Endothelial cell of umbilical vein (primary cell): ENCODE measurements at regions not wholly inside any gene's neighbourhood (a gene's known extent, or its start where the extent isn't known, plus 50 kb on each side); places are given as distances from the start of the nearest gene placed in this dataset.

Source experiments
- BruUV-seq: library from RNA; stranded (reverse); fragments of 400-500 nt; replicated peaks from 2 replicates; lab custom pipeline; 2021; lab: Mats Ljungman, UMichigan
- CTCF ChIA-PET: fragments of 300-600, 350-600 bp; sonication (Branson Sonifier 250); formaldehyde crosslinking; loops from one replicate; lab custom pipeline; 2021; ENCODE audit warnings: antibody characterized with exemption, inconsistent platforms; lab: Charles Lee
- POLR2A ChIA-PET: fragments of 300-600, 350-600 bp; sonication (Branson Sonifier 250); formaldehyde crosslinking; loops from one replicate; lab custom pipeline; 2021; ENCODE audit warnings: antibody characterized with exemption, inconsistent platforms; lab: Charles Lee
- DNase-seq: peaks from one replicate; pipeline ENCODE4 v3.0.0-alpha.2; 2011; ENCODE audit warnings: low read depth, low spot score
- FAIRE-seq: peaks from 2 replicates; lab custom pipeline; 2011; peaks lifted over from hg19 to GRCh38; lab: Jason Lieb, UNC
- H2AFZ ChIP-seq: 2 replicates; pipeline ENCODE4 v1.6.0; 2012; ENCODE audit warnings: low read depth, low read length, control low read depth, inconsistent platforms
- H3K27ac ChIP-seq: 2 replicates; pipeline ENCODE4 v1.5.1; 2011; ENCODE audit warnings: low read depth, mild to moderate bottlenecking, control low read depth, low read length, moderate library complexity; ENCODE audit not compliant: insufficient read depth
- H3K27me3 ChIP-seq, 2 experiments: 2 replicates each; pipeline versions ENCODE4 v1.6.0 to v1.6.1; 2011; ENCODE audit warnings: low read length in 2 of 2, mixed read lengths in 1 of 2; ENCODE audit not compliant: control insufficient read depth in 2 of 2, insufficient read depth in 2 of 2
- H3K36me3 ChIP-seq, 2 experiments: 2 replicates in 1 of 2; 3 replicates in 1 of 2; pipeline ENCODE4 v1.5.1; 2011; ENCODE audit warnings: low read length in 2 of 2, mild to moderate bottlenecking in 1 of 2, moderate library complexity in 1 of 2; ENCODE audit not compliant: control insufficient read depth in 2 of 2, insufficient read depth in 2 of 2; ENCODE audit errors: extremely low read depth in 1 of 2
- H3K4me1 ChIP-seq: 3 replicates; pipeline ENCODE4 v1.5.1; 2011; ENCODE audit warnings: mild to moderate bottlenecking, low read length; ENCODE audit not compliant: control insufficient read depth, insufficient read depth; ENCODE audit errors: extremely low read depth
- H3K4me2 ChIP-seq: 2 replicates; pipeline ENCODE4 v1.6.1; 2011; ENCODE audit warnings: low read length, control low read depth, mixed read lengths; ENCODE audit not compliant: insufficient read depth
- H3K4me3 ChIP-seq, 3 experiments: fragments of 200-600 bp in 1 of 3; sonication (generic), shearing (Covaris generic) in 1 of 3; replicated peaks in 1 of 3; 2 replicates each; pipeline ENCODE4 v1.5.1; 2011 to 2016; ENCODE audit warnings: control low read depth in 3 of 3, low read length in 3 of 3, mild to moderate bottlenecking in 2 of 3, inconsistent platforms in 1 of 3, low read depth in 1 of 3, moderate library complexity in 1 of 3; ENCODE audit not compliant: insufficient read depth in 1 of 3
- H3K79me2 ChIP-seq: 2 replicates; pipeline ENCODE4 v1.6.0; 2012; ENCODE audit warnings: low read length, inconsistent platforms; ENCODE audit not compliant: control insufficient read depth, insufficient read depth
- H3K9ac ChIP-seq: replicated peaks from 2 replicates; pipeline ENCODE3; 2011; ENCODE audit warnings: low read length, control low read depth; ENCODE audit not compliant: insufficient read depth; ENCODE audit errors: extremely low read depth
- H3K9me1 ChIP-seq: replicated peaks from 3 replicates; pipeline ENCODE4 v1.6.0; 2011; ENCODE audit warnings: mild to moderate bottlenecking, low read length; ENCODE audit not compliant: control insufficient read depth, insufficient read depth; ENCODE audit errors: extremely low read depth
- H3K9me3 ChIP-seq: replicated peaks from 2 replicates; pipeline ENCODE4 v1.5.1; 2012; ENCODE audit warnings: low read length, inconsistent platforms; ENCODE audit not compliant: control insufficient read depth, insufficient read depth
- H4K20me1 ChIP-seq: replicated peaks from 2 replicates; pipeline ENCODE3; 2011; ENCODE audit warnings: mild to moderate bottlenecking, low read length; ENCODE audit not compliant: control insufficient read depth, insufficient read depth; ENCODE audit errors: extremely low read depth
- CTCF ChIP-seq, 2 donors: IDR thresholded peaks; 1 replicate in 1 of 2; 2 replicates in 1 of 2; pipeline ENCODE4 v1.5.1; 2011; ENCODE audit warnings: low read length in 2 of 2, mild to moderate bottlenecking in 2 of 2, moderate library complexity in 2 of 2, control low read depth in 1 of 2, inconsistent platforms in 1 of 2, low read depth in 1 of 2; ENCODE audit not compliant: insufficient read depth in 1 of 2; ENCODE audit errors: extremely low read depth in 1 of 2
- EZH2 ChIP-seq: IDR thresholded peaks from 2 replicates; pipeline ENCODE4 v1.6.1; 2012; ENCODE audit warnings: borderline replicate concordance, low read depth, mild to moderate bottlenecking, moderate library complexity, low read length, inconsistent platforms; ENCODE audit not compliant: severe bottlenecking
- FOS ChIP-seq: IDR thresholded peaks from 2 replicates; pipeline ENCODE4 v1.6.1; 2011; ENCODE audit warnings: mild to moderate bottlenecking, low read length, moderate library complexity, borderline replicate concordance; ENCODE audit not compliant: insufficient read depth
- GATA2 ChIP-seq: IDR thresholded peaks from 2 replicates; pipeline ENCODE4 v1.7.0; 2011; ENCODE audit warnings: low read depth, mild to moderate bottlenecking, moderate library complexity, mixed read lengths, low read length; ENCODE audit not compliant: insufficient read length, insufficient read depth
- JUN ChIP-seq: IDR thresholded peaks from 2 replicates; pipeline ENCODE4 v1.6.1; 2011; ENCODE audit warnings: borderline replicate concordance, low read depth; ENCODE audit not compliant: insufficient read length, insufficient read depth
- MAX ChIP-seq: IDR thresholded peaks from 2 replicates; pipeline ENCODE4 v1.6.1; 2011; ENCODE audit not compliant: insufficient read depth, insufficient read length
- MYC ChIP-seq: IDR thresholded peaks from one replicate; pipeline ENCODE4 v1.6.1; 2011; ENCODE audit warnings: mild to moderate bottlenecking, low read depth, low read length
- POLR2A ChIP-seq: IDR thresholded peaks from 2 replicates; pipeline ENCODE4 v1.6.1; 2012; ENCODE audit warnings: low read depth, mild to moderate bottlenecking, control low read depth, low read length
- POLR2AphosphoS5 ChIP-seq: IDR thresholded peaks from 2 replicates; pipeline ENCODE4 v1.6.1; 2012; ENCODE audit warnings: low read depth, mild to moderate bottlenecking, control low read depth, low read length, moderate library complexity; ENCODE audit not compliant: insufficient read depth
- dilution Hi-C: fragments of 300-500 bp; cut with MboI; formaldehyde crosslinking; loops from one replicate; pipeline ENCODE4 v1.15.0; 2019; ENCODE audit warnings: low sequenced_read_pairs; ENCODE audit not compliant: extremely low pct_ligation_motif_present
- intact Hi-C: fragments of 100-400 bp; cut with micrococcal nuclease; formaldehyde crosslinking; loops from one replicate; pipeline ENCODE4 v1.10.0; 2022

- dilution Hi-C loops (no loop called here), intact Hi-C loops (no loop called here)
- FAIRE-seq (no peak), DNase-seq (no peak)
- Histone ChIP-seq H3K4me3 (no peak overlapping the region), H3K4me1 (no peaks in the 10 kb centered on the region), H3K9me3 (no peaks in the 10 kb centered on the region), H3K4me2 (no peak overlapping the region), H3K9ac (no peak overlapping the region), H3K27ac (no peak overlapping the region), H2AFZ (no peak overlapping the region), H3K27me3 (no peaks in the 10 kb centered on the region), H3K36me3 (no peaks in the 10 kb centered on the region), H4K20me1 (no peaks in the 10 kb centered on the region), H3K9me1 (no peaks in the 10 kb centered on the region), H3K79me2 (no peaks in the 10 kb centered on the region)
- POLR2A ChIA-PET = no interaction called here
- no peak for TF ChIP-seq EZH2
- no peak for TF ChIP-seq FOS
- no peak for TF ChIP-seq MYC
- no peak for TF ChIP-seq POLR2AphosphoS5
- no peak for TF ChIP-seq JUN
- no peak for TF ChIP-seq MAX
- TF ChIP-seq GATA2 = no peak
- TF ChIP-seq CTCF (IDR thresholded peaks at IDR 0.05; ENCODE audit: extremely low read depth in 1 of 2, insufficient read depth in 1 of 2, low read depth in 1 of 2, low read length in 2 of 2) = no peak
- TF ChIP-seq POLR2A = no peak
- CTCF ChIA-PET = interaction anchor here (1.3 kb wide), 1 partner anchor 9 kb away, joined by 4 read pairs; no protein-coding TSS in a partner anchor
- BruUV-seq = no TSS peak
Observed at GRCh38 chr11:109317726-109318125, 104.3 kb upstream of the C11orf87 start.
